ENCODE measurements at regions not wholly inside any gene's neighbourhood (a gene's known extent, or its start where the extent isn't known, plus 50 kb on each side); places are given as distances from the start of the nearest gene placed in this dataset.
A peak's percentile ranks its signal among the peaks of the same experiment; 100 is the strongest.

GRCh38 chr12:127271776-127272175, 995.2 kb upstream of the TMEM132C start:
- H3K4me3 Mint-ChIP-seq (ENCODE audit: unreplicated experiment): no peak overlapping the region
- DNase-seq (ENCODE audit: extremely low spot score, unreplicated experiment): peak; percentile 67
- no peak overlapping the region for H3K27ac Mint-ChIP-seq (ENCODE audit: unreplicated experiment)
- no peaks in the 10 kb centered on the region for H3K4me1 Mint-ChIP-seq (ENCODE audit: unreplicated experiment)
- no peak for TF ChIP-seq CTCF (IDR thresholded peaks at IDR 0.05)
- H3K27me3 Mint-ChIP-seq (ENCODE audit: unreplicated experiment): no peaks in the 10 kb centered on the region
- H3K36me3 Mint-ChIP-seq (ENCODE audit: unreplicated experiment): no peaks in the 10 kb centered on the region
- H3K9me3 Mint-ChIP-seq (ENCODE audit: unreplicated experiment): peaks cover 7% of the 10 kb centered on the region

- DNase-seq (ENCODE audit: extremely low spot score, unreplicated experiment): peak; percentile 59
- Mint-ChIP-seq H3K27me3 (ENCODE audit: unreplicated experiment) (peaks cover 2% of the 10 kb centered on the region), H3K9me3 (ENCODE audit: unreplicated experiment) (no peaks in the 10 kb centered on the region), H3K4me3 (ENCODE audit: unreplicated experiment) (no peak overlapping the region), H3K27ac (ENCODE audit: unreplicated experiment) (no peak overlapping the region), H3K4me1 (ENCODE audit: unreplicated experiment) (no peaks in the 10 kb centered on the region), H3K36me3 (ENCODE audit: unreplicated experiment) (no peaks in the 10 kb centered on the region)
- TF ChIP-seq CTCF (IDR thresholded peaks at IDR 0.05): no peak
These were observed 994.1 kb upstream of the TMEM132C start for GRCh38 chr12:127272864-127273263.

- DNase-seq (ENCODE audit: extremely low spot score, unreplicated experiment): peak; percentile 15
- Mint-ChIP-seq H3K36me3 (ENCODE audit: unreplicated experiment) (no peaks in the 10 kb centered on the region), H3K4me1 (ENCODE audit: unreplicated experiment) (no peaks in the 10 kb centered on the region), H3K4me3 (ENCODE audit: unreplicated experiment) (no peak overlapping the region), H3K27ac (ENCODE audit: unreplicated experiment) (no peak overlapping the region), H3K9me3 (ENCODE audit: unreplicated experiment) (no peaks in the 10 kb centered on the region), H3K27me3 (ENCODE audit: unreplicated experiment) (peaks cover 3% of the 10 kb centered on the region)
- TF ChIP-seq CTCF (IDR thresholded peaks at IDR 0.05): no peak
These were observed 993.3 kb upstream of the TMEM132C start for GRCh38 chr12:127273626-127274025.

- no peak overlapping the region for H3K4me3 Mint-ChIP-seq (ENCODE audit: unreplicated experiment)
- H3K27ac Mint-ChIP-seq (ENCODE audit: unreplicated experiment): no peak overlapping the region
- no peak for TF ChIP-seq CTCF (IDR thresholded peaks at IDR 0.05)
- DNase-seq (ENCODE audit: extremely low spot score, unreplicated experiment): no peak
- peaks cover 4% of the 10 kb centered on the region for H3K27me3 Mint-ChIP-seq (ENCODE audit: unreplicated experiment)
- H3K9me3 Mint-ChIP-seq (ENCODE audit: unreplicated experiment): no peaks in the 10 kb centered on the region
- no peaks in the 10 kb centered on the region for H3K36me3 Mint-ChIP-seq (ENCODE audit: unreplicated experiment)
- H3K4me1 Mint-ChIP-seq (ENCODE audit: unreplicated experiment): no peaks in the 10 kb centered on the region
These were observed 991.6 kb upstream of the TMEM132C start for GRCh38 chr12:127275416-127275815.

GRCh38 chr12:127277882-127278281, 989.1 kb upstream of the TMEM132C start:
- DNase-seq (ENCODE audit: extremely low spot score, unreplicated experiment): no peak
- Mint-ChIP-seq H3K27me3 (ENCODE audit: unreplicated experiment) (peaks cover 5% of the 10 kb centered on the region), H3K36me3 (ENCODE audit: unreplicated experiment) (no peaks in the 10 kb centered on the region), H3K9me3 (ENCODE audit: unreplicated experiment) (no peaks in the 10 kb centered on the region), H3K4me3 (ENCODE audit: unreplicated experiment) (no peak overlapping the region), H3K4me1 (ENCODE audit: unreplicated experiment) (no peaks in the 10 kb centered on the region), H3K27ac (ENCODE audit: unreplicated experiment) (no peak overlapping the region)
- TF ChIP-seq CTCF (IDR thresholded peaks at IDR 0.05): no peak

All from osteocyte (in vitro differentiated cells).